HepG2 (cell line): ENCODE measurements at regions not wholly inside any gene's neighbourhood (a gene's known extent, or its start where the extent isn't known, plus 50 kb on each side); places are given as distances from the start of the nearest gene placed in this dataset.

Experiments
- CTCF ChIP-seq: sonication (generic); formaldehyde crosslinking; IDR thresholded peaks from 2 replicates; pipeline ENCODE4 v1.5.0; 2020; ENCODE audit warnings: mild to moderate bottlenecking, missing genetic modification reagents, moderate library complexity
- POLR2A ChIP-seq, 2 experiments: IDR thresholded peaks; 2 replicates each; pipeline ENCODE4 v1.6.1; 2011; ENCODE audit warnings: low read depth in 2 of 2, low read length in 2 of 2, mild to moderate bottlenecking in 1 of 2, moderate library complexity in 1 of 2; ENCODE audit not compliant: insufficient read depth in 1 of 2
- POLR2AphosphoS5 ChIP-seq: IDR thresholded peaks from 2 replicates; pipeline ENCODE4 v1.6.1; 2012; ENCODE audit warnings: low read depth, low read length
- TF ChIP-seq, protein P1 (sequence below): sonication (generic); IDR thresholded peaks from 2 replicates; pipeline ENCODE4 v1.6.1; 2016; ENCODE audit warnings: low read depth, borderline replicate concordance
- TF ChIP-seq, protein P2 (sequence below): IDR thresholded peaks from 2 replicates; pipeline ENCODE4 v1.4.0; 2020; ENCODE audit warnings: mild to moderate bottlenecking, missing genetic modification reagents
- TF ChIP-seq, protein P3 (sequence below): IDR thresholded peaks from 2 replicates; pipeline ENCODE4 v1.6.1; 2012; ENCODE audit warnings: inconsistent platforms

DNA sequence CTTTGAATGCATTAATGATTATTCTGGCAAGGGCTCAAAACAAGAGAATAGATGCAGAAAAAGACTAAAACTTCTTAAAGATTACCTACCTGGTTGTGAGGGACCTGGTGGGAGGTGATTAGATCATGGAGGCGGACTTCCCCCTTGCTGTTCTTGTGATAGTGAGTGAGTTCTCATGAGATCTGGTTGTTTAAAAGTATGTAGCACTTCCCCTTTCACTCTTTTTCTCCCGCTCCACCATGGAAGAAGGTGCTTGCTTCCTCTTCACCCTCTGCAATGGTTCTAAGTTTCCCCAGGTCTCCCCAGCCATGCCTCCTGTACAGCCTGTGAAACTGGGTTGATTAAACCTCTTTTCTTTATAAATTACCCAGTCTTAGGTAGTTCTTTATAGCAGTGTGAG lies 226.6 kb downstream of the ARHGAP12 start:
- TF ChIP-seq, protein P1, sequence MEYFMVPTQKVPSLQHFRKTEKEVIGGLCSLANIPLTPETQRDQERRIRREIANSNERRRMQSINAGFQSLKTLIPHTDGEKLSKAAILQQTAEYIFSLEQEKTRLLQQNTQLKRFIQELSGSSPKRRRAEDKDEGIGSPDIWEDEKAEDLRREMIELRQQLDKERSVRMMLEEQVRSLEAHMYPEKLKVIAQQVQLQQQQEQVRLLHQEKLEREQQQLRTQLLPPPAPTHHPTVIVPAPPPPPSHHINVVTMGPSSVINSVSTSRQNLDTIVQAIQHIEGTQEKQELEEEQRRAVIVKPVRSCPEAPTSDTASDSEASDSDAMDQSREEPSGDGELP: no peak
- TF ChIP-seq POLR2AphosphoS5 (no peak), CTCF (CRISPR knock-in tag) (no peak), POLR2A (IDR thresholded peaks at IDR 0.05; ENCODE audit: insufficient read depth in 1 of 2, low read depth in 2 of 2, low read length in 2 of 2) (no peak)
- TF ChIP-seq, protein P2, sequence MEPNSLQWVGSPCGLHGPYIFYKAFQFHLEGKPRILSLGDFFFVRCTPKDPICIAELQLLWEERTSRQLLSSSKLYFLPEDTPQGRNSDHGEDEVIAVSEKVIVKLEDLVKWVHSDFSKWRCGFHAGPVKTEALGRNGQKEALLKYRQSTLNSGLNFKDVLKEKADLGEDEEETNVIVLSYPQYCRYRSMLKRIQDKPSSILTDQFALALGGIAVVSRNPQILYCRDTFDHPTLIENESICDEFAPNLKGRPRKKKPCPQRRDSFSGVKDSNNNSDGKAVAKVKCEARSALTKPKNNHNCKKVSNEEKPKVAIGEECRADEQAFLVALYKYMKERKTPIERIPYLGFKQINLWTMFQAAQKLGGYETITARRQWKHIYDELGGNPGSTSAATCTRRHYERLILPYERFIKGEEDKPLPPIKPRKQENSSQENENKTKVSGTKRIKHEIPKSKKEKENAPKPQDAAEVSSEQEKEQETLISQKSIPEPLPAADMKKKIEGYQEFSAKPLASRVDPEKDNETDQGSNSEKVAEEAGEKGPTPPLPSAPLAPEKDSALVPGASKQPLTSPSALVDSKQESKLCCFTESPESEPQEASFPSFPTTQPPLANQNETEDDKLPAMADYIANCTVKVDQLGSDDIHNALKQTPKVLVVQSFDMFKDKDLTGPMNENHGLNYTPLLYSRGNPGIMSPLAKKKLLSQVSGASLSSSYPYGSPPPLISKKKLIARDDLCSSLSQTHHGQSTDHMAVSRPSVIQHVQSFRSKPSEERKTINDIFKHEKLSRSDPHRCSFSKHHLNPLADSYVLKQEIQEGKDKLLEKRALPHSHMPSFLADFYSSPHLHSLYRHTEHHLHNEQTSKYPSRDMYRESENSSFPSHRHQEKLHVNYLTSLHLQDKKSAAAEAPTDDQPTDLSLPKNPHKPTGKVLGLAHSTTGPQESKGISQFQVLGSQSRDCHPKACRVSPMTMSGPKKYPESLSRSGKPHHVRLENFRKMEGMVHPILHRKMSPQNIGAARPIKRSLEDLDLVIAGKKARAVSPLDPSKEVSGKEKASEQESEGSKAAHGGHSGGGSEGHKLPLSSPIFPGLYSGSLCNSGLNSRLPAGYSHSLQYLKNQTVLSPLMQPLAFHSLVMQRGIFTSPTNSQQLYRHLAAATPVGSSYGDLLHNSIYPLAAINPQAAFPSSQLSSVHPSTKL (CRISPR knock-in tag): no peak
- TF ChIP-seq, protein P3, sequence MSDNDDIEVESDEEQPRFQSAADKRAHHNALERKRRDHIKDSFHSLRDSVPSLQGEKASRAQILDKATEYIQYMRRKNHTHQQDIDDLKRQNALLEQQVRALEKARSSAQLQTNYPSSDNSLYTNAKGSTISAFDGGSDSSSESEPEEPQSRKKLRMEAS: no peak
